ENCODE measurements at regions not wholly inside any gene's neighbourhood (a gene's known extent, or its start where the extent isn't known, plus 50 kb on each side); places are given as distances from the start of the nearest gene placed in this dataset.

- TF ChIP-seq CTCF (IDR thresholded peaks at IDR 0.05) = no peak
- TF ChIP-seq POLR2AphosphoS5 (IDR thresholded peaks at IDR 0.05) = no peak
Measured at GRCh38 chr18:78856569-78857313, 122.9 kb upstream of the SALL3 start.
